ENCODE measurements at regions not wholly inside any gene's neighbourhood (a gene's known extent, or its start where the extent isn't known, plus 50 kb on each side); places are given as distances from the start of the nearest gene placed in this dataset.

GRCh38 chrX:8887004-8887403 is 85.8 kb upstream of the FAM9A start:
- no peaks in the 10 kb centered on the region for H3K4me1 ChIP-seq (ENCODE audit: insufficient read depth, low read length)
- in situ Hi-C loops (cut with HindIII; ENCODE audit: extremely low pct_ligation_motif_present, low pct_unique_long_range_greater_than_20kb) = no loop called here
- H4K20me1 ChIP-seq (ENCODE audit: insufficient read depth, low read length) = no peaks in the 10 kb centered on the region
- no peak for TF ChIP-seq ZNF446 (CRISPR knock-in tag; IDR thresholded peaks at IDR 0.05)
- TF ChIP-seq ATAD3A (CRISPR knock-in tag; IDR thresholded peaks at IDR 0.05) = no peak
- TF ChIP-seq PHB2 (IDR thresholded peaks at IDR 0.05; ENCODE audit: partially characterized antibody) = no peak
- no peak for TF ChIP-seq ZNF678 (CRISPR knock-in tag; IDR thresholded peaks at IDR 0.05)
- TF ChIP-seq GRHL1 (CRISPR knock-in tag; conservative IDR thresholded peaks at IDR 0.05) = no peak
- TF ChIP-seq TEAD2 (CRISPR knock-in tag; IDR thresholded peaks at IDR 0.05) = no peak
- TF ChIP-seq ISX (CRISPR knock-in tag; conservative IDR thresholded peaks at IDR 0.05) = no peak
- TF ChIP-seq ZNF83 (CRISPR knock-in tag; IDR thresholded peaks at IDR 0.05; ENCODE audit: borderline replicate concordance) = no peak
- TF ChIP-seq ZNF292 (CRISPR knock-in tag; IDR thresholded peaks at IDR 0.05; ENCODE audit: borderline replicate concordance, low read depth) = no peak
- no peak for TF ChIP-seq ARID5B (CRISPR knock-in tag; IDR thresholded peaks at IDR 0.05)
- no peak for TF ChIP-seq SETDB1 (CRISPR knock-in tag; IDR thresholded peaks at IDR 0.05; ENCODE audit: borderline replicate concordance)
- no peak for TF ChIP-seq ZNF253 (CRISPR knock-in tag; IDR thresholded peaks at IDR 0.05; ENCODE audit: borderline replicate concordance)
- TF ChIP-seq ZBED4 (CRISPR knock-in tag; IDR thresholded peaks at IDR 0.05; ENCODE audit: borderline replicate concordance) = no peak
- no peak for TF ChIP-seq ZFY (CRISPR knock-in tag; IDR thresholded peaks at IDR 0.05)
- TF ChIP-seq ZSCAN25 (CRISPR knock-in tag; IDR thresholded peaks at IDR 0.05) = no peak
- FAIRE-seq = no peak
- WGBS (ENCODE audit: low lambda C conversion rate) = 27% methylated on average over 3 of the region's 3 CpGs
- ATAC-seq = no peak
- no peak overlapping the region for H3K9ac ChIP-seq (ENCODE audit: insufficient read depth, low read depth, low read length)
- no peaks in the 10 kb centered on the region for H3K79me2 ChIP-seq (ENCODE audit: insufficient read depth, low read length)
- BruUV-seq (replicated peaks) = no TSS peak
- H3K4me3 ChIP-seq (replicated peaks in 1 of 3; ENCODE audit: insufficient read depth in 1 of 3, low read depth in 2 of 3, low read length in 3 of 3) = no peak overlapping the region
- intact Hi-C loops (cut with micrococcal nuclease; ENCODE audit: unreplicated experiment) = no loop called here
- no peak overlapping the region for H2AFZ ChIP-seq (ENCODE audit: low read length)
- no peaks in the 10 kb centered on the region for H3K36me3 ChIP-seq (replicated peaks in 1 of 2; ENCODE audit: control insufficient read depth in 1 of 2, insufficient read depth in 2 of 2, low read length in 2 of 2)
- no peaks in the 10 kb centered on the region for H3K27me3 ChIP-seq (ENCODE audit: control insufficient read depth in 1 of 2, insufficient read depth in 2 of 2, low read length in 2 of 2)
- ChIA-PET CTCF (ENCODE audit: low intra/inter-chr PET ratio, low total read pairs) (no interaction called here), POLR2A (no interaction called here)
- DNase-seq (ENCODE audit: low spot score) = no peak
- H3K27ac ChIP-seq (ENCODE audit: extremely low read length, insufficient read depth, low read length) = no peak overlapping the region
- H3K9me3 ChIP-seq (ENCODE audit: low read length) = no peaks in the 10 kb centered on the region
- no peak overlapping the region for H3K4me2 ChIP-seq (ENCODE audit: low read depth, low read length)
